NCI-H82 (cell line): ENCODE measurements at regions not wholly inside any gene's neighbourhood (a gene's known extent, or its start where the extent isn't known, plus 50 kb on each side); places are given as distances from the start of the nearest gene placed in this dataset.
A peak's percentile ranks its signal among the peaks of the same experiment; 100 is the strongest.

ENCODE experiments used
- DNase-seq: peaks from one replicate; lab custom pipeline; 2025; lab: John Stamatoyannopoulos, UW

GRCh38 chr11:33616552-33616951 lies 84.1 kb downstream of the C11orf91 start:
- no peak for DNase-seq

GRCh38 chr11:33615751-33616150 lies 84.9 kb downstream of the C11orf91 start:
- DNase-seq: no peak

GRCh38 chr11:33613404-33613803 lies 87.2 kb downstream of the C11orf91 start:
- no peak for DNase-seq

DNA sequence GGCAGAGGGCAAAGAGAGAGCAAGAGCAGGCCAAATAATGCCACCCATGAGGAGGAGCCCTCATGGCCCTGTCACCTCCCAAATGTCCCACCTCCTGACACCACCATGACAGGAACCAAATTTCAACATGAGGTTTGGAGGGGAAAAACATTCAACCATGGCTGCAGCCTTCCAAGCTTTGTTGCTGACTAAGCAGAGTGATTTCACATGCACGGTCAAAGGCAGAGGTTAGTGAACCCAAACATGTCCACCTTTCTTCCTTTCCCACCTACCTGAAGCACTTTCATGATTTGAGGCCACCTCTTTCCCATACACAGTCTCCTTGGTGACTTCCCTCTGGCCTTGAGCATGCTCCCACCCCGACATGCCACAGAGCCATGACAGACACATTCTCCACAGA lies 89.7 kb downstream of the C11orf91 start:
- no peak for DNase-seq

- DNase-seq: no peak
Observed at GRCh38 chr11:33608386-33608785, 92.2 kb downstream of the C11orf91 start.

DNA sequence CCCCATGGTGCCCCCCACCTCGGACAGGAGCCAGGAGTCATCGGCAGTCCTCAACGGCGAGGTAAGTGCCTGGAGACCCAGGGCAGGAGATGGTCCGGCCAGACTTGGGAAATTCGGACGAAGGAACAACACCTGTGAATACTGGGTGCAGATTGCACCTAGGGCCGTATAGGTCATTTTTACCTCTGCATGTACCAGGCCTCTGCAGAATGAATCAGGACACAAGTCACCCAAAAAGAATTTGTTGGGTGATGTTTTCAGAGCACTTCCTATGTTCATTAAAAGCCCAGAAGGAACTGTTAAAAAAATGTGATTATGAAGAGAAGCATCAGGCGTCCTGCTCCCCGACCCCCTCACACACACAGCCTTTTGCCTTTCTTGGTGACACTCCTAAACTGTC lies 93.9 kb downstream of the C11orf91 start:
- DNase-seq: no peak

DNA sequence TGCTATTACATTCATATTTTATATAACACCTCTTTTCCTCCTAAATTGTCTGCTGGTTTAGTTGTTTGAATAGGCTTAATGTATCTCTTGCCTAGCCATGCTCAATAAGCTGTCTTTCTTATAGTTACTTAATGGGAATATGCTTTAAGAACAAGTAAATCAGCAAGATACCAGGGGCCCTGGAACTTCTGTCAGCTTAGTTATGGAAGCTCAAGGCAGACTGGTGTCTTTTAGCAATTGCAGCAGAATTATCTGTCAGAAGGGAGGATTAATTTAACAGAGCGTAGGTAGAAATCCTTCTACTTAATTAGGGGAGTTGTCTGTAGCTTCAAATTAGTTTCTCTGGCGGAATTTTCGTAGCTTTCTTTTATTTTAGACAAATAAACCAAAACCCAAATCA lies 94.9 kb downstream of the C11orf91 start:
- peak; percentile 26 for DNase-seq

DNA sequence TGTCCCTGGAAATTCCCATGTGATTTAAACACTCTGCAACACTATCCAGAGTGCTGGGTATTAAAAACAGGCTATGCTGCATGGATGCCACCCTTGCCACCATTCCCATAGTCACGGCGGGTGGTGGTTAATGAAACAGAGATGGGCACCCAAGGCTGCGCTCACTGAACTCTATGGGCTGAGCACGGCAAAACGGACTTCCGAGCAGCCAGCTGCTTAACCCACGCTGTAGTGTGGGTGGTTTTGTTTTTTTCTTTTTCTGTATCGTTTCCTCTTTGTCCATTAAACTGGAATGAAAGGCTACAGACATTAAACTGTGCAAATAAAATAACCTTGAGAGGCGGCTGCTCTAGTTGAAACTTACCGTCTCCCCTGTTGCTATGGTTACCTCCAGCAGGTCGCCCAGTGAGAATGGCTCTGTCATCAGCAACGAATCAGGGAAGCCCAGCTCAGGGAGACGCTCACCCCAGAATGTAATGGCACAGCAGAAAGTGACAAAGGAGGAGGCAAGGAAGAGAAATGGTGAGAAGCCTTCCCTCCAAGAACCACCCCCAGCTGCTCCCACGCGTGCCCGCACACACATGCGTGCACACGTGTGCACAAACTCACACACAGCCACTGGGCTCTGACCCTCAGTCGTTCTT lies 102.1 kb downstream of the C11orf91 start:
- DNase-seq: no peak

DNA sequence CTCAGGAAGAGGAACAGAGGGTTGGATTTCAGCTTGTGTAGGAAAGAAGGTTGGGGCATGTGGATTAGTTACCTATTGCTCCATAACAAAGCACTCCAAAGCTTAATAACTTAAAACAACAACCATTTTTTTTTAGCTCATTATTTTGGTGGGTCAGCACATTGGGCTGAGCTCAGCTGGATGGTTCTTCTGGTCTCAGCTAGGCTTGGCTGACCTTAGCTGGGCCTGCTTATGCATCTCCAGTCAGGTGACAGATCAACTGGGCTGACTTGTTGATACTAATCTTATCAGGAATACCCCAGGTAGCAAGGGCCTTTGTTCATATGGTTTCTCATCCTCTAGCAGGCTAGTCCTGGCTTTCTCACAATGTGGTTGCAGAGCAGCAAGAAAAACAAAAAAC lies 106.4 kb downstream of the C11orf91 start:
- no peak for DNase-seq

DNA sequence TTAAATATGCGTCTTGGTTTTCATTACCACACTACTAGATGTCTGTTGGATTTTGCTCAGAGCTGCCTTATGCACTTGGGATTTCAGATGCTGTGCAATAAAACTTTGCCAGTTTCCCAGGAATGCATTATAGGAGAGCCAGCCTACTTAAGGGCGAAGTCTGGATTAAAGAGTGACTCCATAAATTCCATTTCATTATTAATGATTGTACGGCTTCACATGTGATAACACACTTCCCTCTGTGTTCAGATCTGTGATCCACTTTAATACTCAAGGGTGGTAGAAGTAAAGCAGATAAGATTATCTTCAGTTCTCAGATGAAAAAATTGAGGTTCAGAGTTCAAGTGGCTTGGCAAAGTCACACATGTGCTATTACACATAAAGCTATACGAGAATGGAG lies 110.2 kb downstream of the C11orf91 start:
- DNase-seq: no peak

DNA sequence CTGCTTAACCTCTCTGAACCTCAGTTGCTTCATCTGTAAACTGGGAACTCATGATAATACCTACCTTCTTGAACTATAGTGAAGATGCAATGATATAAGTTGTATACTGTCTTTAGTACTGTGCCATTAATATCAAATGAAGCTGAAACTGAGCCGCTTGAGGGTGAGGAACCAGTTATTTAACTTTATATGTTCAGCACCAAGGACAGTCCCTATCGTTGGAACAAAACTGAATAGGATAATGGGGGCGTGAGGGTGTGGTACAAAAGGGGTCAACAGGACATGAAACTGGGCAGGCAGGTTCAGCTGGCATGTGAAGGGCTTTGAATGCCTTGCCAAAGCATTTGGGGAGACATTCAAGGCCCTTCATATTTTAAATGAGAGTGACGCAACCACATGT lies 112.6 kb downstream of the C11orf91 start:
- no peak for DNase-seq

DNA sequence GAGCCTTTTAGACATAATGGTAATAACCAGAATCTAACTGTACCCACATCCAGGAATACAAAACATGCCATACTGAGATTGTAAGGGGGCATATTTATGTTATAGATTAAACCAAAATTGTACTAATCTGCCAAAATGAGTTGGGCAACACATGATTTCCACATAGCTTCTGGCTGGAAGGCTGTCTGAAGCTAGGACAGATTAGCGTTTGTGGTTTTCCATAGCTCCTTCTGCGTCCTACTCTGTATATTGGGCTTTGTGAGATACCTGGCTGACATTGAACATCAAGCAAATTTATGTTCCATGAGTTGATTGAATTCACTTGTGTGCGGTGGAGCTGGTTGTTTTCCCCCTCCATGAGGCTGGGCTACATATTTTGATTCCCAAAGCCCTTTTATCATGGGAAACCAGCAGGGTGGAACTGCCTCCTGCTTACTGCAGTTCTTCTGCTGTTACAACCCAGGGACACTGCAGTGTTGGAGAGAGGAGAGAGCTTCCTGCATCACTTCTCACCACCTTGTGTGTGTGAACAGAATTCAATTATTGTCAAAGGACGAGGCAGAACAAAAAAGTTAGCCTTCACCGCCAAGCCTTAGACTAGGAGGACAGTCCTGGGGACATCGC lies 114.9 kb downstream of the C11orf91 start:
- no peak for DNase-seq

GRCh38 chr11:33582636-33583325 lies 117.8 kb downstream of the C11orf91 start:
- DNase-seq: no peak

- DNase-seq: no peak
Observed at GRCh38 chr11:33579101-33579500, 121.5 kb downstream of the C11orf91 start.

GRCh38 chr11:33577204-33577603 lies 123.4 kb downstream of the C11orf91 start:
- DNase-seq: no peak

GRCh38 chr11:33575311-33575710 lies 125.3 kb downstream of the C11orf91 start:
- no peak for DNase-seq

DNA sequence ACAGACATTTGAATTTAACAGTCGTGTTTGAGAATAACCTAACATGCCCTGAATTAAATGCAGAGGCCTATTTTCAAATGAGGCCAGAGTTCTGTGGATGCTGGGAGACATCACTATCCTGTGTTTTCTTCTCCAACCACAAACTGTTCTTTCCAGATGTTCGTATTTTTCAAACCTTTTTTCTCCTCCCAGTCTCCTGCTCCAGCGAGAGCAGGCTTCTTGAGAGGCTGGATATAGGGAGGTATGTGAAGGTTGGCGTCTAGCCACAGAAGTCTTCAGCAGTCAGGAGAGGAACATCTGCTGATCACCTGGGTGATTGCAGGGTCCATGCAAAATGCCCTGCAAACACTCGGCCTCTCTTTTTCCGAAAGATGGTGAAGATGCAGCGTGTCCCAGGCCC lies 126.3 kb downstream of the C11orf91 start:
- DNase-seq: no peak

- DNase-seq: no peak
Observed at GRCh38 chr11:33569333-33569732, 131.3 kb downstream of the C11orf91 start.

DNA sequence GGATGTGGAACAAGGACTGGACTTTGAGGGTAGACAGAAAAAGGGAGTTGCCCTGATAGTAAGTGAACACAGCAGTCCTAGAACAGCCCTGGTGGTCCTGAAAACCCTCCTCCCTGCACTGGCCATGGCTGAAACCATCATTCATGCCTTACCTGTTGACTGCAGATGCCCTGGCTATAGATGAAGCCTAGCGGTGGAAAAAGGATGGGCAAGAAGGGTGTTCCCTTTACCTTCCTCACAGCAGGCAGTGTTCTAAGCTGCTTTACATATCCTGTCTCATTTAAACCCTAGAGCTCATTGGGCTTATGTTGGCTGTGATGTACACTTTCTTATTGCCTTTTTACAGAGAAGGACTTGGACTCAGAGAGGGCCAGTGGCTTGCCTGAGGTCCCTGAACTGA lies 133.6 kb downstream of the C11orf91 start:
- DNase-seq: no peak

DNA sequence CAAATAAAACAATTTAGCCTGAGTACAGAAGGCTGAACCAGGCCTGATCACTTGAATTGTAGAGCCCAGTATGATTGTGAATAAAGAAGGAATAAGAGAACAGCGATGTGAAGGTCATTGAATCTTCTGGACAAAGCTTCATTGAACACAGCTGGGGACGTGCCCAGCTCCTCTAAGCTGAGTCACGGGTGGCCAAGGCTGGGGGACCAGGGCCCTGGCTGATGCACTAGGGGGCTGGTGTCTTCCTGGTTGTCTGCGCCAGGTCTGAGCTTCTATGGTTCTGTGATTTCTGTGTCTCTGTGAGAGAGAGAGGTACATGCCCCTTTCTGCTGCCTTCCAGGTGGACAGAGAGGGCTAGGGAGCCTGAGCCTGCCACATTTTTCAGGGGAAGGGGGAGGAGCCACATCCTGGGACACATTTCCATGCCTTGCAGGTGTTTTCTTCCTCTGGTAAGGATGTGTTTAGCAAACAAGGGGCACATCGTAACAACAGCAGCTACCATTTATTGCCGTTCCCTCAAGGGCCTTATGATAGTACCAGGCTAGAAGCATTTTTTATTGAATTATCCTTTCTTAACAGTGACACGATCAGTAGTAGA lies 135.7 kb downstream of the C11orf91 start:
- DNase-seq: no peak

- DNase-seq: no peak
Observed at GRCh38 chr11:33560729-33561128, 139.9 kb downstream of the C11orf91 start.

GRCh38 chr11:33559567-33559966 lies 141.1 kb downstream of the C11orf91 start:
- no peak for DNase-seq

GRCh38 chr11:33558097-33558496 lies 142.5 kb downstream of the C11orf91 start:
- DNase-seq: no peak
